ENCODE measurements at regions not wholly inside any gene's neighbourhood (a gene's known extent, or its start where the extent isn't known, plus 50 kb on each side); places are given as distances from the start of the nearest gene placed in this dataset.

DNA sequence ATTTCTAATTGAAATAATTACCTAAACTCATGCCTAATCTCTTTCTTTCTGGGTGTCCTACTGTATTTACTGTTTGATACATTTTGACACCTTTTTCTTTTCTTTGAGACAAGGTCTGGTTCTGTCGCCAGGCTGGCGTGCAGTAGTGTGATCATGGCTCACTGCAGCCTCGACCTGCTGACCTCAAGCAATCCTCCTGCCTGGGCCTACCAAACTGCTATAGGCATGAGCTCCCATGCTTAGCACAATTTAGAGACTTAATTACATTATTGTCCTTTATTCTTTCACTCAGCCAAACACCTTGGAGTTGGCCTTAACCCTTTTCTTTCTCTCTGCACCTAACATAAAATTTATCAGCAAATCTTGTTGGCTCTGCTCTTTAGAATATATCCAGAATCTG lies 139.8 kb upstream of the KIF26B start:
- Histone ChIP-seq H3K9me2 (ENCODE audit: insufficient read depth) (no peaks in the 10 kb centered on the region), H3K4me1 (ENCODE audit: insufficient read depth) (peaks cover 11% of the 10 kb centered on the region; the same call in 1 of the 2 replicates), H3K4me2 (no peak overlapping the region), H3K36me3 (ENCODE audit: insufficient read depth) (no peaks in the 10 kb centered on the region), H2AFZ (no peak overlapping the region), H3F3A (replicated peaks; ENCODE audit: low read depth) (no peaks in the 10 kb centered on the region), H3K27me3 (ENCODE audit: insufficient read depth) (no peaks in the 10 kb centered on the region), H4K20me1 (replicated peaks; ENCODE audit: insufficient read depth) (no peaks in the 10 kb centered on the region), H3K27ac (ENCODE audit: low read depth) (no peak overlapping the region), H3K4me3 (no peak overlapping the region), H3K79me2 (replicated peaks; ENCODE audit: insufficient read depth) (peaks cover 3% of the 10 kb centered on the region; the same call in 1 of the 2 replicates)
- no peaks in the 10 kb centered on the region for H3K9me3 Mint-ChIP-seq
- TF ChIP-seq STAT1 (IDR thresholded peaks at IDR 0.05; ENCODE audit: unreplicated experiment) (no peak), ZNF331 (CRISPR knock-in tag; IDR thresholded peaks at IDR 0.05; ENCODE audit: low read depth) (no peak), NANOG (IDR thresholded peaks at IDR 0.05; ENCODE audit: borderline replicate concordance) (no peak), POLR2AphosphoS5 (IDR thresholded peaks at IDR 0.05; ENCODE audit: low read depth) (no peak), EZH2phosphoT487 (IDR thresholded peaks at IDR 0.05; ENCODE audit: unreplicated experiment) (no peak)
- TF ChIP-seq, protein P1, sequence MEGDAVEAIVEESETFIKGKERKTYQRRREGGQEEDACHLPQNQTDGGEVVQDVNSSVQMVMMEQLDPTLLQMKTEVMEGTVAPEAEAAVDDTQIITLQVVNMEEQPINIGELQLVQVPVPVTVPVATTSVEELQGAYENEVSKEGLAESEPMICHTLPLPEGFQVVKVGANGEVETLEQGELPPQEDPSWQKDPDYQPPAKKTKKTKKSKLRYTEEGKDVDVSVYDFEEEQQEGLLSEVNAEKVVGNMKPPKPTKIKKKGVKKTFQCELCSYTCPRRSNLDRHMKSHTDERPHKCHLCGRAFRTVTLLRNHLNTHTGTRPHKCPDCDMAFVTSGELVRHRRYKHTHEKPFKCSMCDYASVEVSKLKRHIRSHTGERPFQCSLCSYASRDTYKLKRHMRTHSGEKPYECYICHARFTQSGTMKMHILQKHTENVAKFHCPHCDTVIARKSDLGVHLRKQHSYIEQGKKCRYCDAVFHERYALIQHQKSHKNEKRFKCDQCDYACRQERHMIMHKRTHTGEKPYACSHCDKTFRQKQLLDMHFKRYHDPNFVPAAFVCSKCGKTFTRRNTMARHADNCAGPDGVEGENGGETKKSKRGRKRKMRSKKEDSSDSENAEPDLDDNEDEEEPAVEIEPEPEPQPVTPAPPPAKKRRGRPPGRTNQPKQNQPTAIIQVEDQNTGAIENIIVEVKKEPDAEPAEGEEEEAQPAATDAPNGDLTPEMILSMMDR (conservative IDR thresholded peaks at IDR 0.05; ENCODE audit: low read depth in 2 of 2): no peak
- H3K4me1 Mint-ChIP-seq: peaks cover 15% of the 10 kb centered on the region
- ATAC-seq (no peak), DNase-seq (ENCODE audit: low spot score) (no peak)
- H3K27me3 Mint-ChIP-seq (ENCODE audit: insufficient read depth, low read depth, poor library complexity): peaks cover 4% of the 10 kb centered on the region
- H3K36me3 Mint-ChIP-seq (ENCODE audit: low read depth): 0 out of 3 replicates have a peak, but pooled peaks cover 3% of the 10 kb centered on the region
- no peak overlapping the region for H3K27ac Mint-ChIP-seq
- H3K4me3 Mint-ChIP-seq: no peak overlapping the region

DNA sequence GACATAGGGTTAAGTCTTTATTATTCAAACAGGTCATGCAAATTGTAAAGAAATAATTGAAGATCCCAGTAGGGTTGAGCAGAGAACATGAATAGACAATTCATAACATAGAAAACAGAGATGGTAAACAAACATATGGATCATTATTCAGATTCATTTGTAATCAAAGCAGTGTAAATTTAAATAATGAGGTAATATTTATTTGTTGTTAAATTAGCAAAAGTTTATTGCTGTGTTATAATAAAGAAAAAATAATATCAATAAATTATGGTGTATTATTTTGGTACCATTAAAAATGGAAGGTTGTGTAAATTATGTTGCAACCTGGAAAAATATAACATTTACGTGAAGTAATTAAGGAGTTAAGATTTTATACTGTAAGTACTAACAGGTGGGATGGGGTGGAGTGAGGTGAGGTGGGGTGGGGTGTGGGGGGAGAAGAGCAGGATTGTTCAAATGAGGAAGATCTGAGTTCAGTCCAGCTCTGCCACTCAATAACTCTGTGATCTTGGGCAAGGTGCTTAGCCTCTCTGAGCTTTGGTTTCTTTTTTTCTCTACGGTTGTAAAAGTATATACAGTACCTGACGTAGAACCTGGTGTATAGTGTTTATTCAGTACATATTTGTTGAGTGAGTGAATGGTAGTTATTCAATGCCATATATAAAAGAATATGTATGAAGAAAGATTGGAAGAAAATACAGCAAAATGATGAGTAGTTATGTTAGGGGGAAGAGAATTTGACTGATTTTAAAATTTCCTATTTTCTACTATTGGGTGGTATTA lies 140.3 kb upstream of the KIF26B start:
- Mint-ChIP-seq H3K27me3 (ENCODE audit: insufficient read depth, low read depth, poor library complexity) (peaks cover 4% of the 10 kb centered on the region), H3K27ac (no peak overlapping the region), H3K9me3 (no peaks in the 10 kb centered on the region)
- TF ChIP-seq STAT1 (IDR thresholded peaks at IDR 0.05; ENCODE audit: unreplicated experiment): no peak
- no peak for TF ChIP-seq ZNF331 (CRISPR knock-in tag; IDR thresholded peaks at IDR 0.05; ENCODE audit: low read depth)
- TF ChIP-seq EZH2phosphoT487 (IDR thresholded peaks at IDR 0.05; ENCODE audit: unreplicated experiment): no peak
- no peak for TF ChIP-seq EZH2 (IDR thresholded peaks at IDR 0.05; ENCODE audit: low read depth, unreplicated experiment)
- TF ChIP-seq POLR2AphosphoS5 (IDR thresholded peaks at IDR 0.05; ENCODE audit: low read depth): no peak
- TF ChIP-seq, protein P1 (conservative IDR thresholded peaks at IDR 0.05; ENCODE audit: low read depth in 2 of 2): no peak
- TF ChIP-seq, protein P2, sequence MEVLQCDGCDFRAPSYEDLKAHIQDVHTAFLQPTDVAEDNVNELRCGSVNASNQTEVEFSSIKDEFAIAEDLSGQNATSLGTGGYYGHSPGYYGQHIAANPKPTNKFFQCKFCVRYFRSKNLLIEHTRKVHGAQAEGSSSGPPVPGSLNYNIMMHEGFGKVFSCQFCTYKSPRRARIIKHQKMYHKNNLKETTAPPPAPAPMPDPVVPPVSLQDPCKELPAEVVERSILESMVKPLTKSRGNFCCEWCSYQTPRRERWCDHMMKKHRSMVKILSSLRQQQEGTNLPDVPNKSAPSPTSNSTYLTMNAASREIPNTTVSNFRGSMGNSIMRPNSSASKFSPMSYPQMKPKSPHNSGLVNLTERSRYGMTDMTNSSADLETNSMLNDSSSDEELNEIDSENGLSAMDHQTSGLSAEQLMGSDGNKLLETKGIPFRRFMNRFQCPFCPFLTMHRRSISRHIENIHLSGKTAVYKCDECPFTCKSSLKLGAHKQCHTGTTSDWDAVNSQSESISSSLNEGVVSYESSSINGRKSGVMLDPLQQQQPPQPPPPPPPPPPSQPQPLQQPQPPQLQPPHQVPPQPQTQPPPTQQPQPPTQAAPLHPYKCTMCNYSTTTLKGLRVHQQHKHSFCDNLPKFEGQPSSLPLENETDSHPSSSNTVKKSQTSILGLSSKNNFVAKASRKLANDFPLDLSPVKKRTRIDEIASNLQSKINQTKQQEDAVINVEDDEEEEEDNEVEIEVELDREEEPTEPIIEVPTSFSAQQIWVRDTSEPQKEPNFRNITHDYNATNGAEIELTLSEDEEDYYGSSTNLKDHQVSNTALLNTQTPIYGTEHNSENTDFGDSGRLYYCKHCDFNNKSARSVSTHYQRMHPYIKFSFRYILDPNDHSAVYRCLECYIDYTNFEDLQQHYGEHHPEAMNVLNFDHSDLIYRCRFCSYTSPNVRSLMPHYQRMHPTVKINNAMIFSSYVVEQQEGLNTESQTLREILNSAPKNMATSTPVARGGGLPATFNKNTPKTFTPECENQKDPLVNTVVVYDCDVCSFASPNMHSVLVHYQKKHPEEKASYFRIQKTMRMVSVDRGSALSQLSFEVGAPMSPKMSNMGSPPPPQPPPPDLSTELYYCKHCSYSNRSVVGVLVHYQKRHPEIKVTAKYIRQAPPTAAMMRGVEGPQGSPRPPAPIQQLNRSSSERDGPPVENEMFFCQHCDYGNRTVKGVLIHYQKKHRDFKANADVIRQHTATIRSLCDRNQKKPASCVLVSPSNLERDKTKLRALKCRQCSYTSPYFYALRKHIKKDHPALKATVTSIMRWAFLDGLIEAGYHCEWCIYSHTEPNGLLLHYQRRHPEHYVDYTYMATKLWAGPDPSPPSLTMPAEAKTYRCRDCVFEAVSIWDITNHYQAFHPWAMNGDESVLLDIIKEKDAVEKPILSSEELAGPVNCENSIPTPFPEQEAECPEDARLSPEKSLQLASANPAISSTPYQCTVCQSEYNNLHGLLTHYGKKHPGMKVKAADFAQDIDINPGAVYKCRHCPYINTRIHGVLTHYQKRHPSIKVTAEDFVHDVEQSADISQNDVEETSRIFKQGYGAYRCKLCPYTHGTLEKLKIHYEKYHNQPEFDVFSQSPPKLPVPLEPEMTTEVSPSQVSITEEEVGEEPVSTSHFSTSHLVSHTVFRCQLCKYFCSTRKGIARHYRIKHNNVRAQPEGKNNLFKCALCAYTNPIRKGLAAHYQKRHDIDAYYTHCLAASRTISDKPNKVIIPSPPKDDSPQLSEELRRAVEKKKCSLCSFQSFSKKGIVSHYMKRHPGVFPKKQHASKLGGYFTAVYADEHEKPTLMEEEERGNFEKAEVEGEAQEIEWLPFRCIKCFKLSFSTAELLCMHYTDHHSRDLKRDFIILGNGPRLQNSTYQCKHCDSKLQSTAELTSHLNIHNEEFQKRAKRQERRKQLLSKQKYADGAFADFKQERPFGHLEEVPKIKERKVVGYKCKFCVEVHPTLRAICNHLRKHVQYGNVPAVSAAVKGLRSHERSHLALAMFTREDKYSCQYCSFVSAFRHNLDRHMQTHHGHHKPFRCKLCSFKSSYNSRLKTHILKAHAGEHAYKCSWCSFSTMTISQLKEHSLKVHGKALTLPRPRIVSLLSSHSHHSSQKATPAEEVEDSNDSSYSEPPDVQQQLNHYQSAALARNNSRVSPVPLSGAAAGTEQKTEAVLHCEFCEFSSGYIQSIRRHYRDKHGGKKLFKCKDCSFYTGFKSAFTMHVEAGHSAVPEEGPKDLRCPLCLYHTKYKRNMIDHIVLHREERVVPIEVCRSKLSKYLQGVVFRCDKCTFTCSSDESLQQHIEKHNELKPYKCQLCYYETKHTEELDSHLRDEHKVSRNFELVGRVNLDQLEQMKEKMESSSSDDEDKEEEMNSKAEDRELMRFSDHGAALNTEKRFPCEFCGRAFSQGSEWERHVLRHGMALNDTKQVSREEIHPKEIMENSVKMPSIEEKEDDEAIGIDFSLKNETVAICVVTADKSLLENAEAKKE (CRISPR knock-in tag; IDR thresholded peaks at IDR 0.05): no peak
- no peak for TF ChIP-seq CREB1 (CRISPR knock-in tag; IDR thresholded peaks at IDR 0.05; ENCODE audit: low read depth)
- no peak for TF ChIP-seq NANOG (IDR thresholded peaks at IDR 0.05; ENCODE audit: borderline replicate concordance)

More for the DNA sequence above, 140.3 kb upstream of the KIF26B start:
- no peak overlapping the region for H2AFZ ChIP-seq
- no peaks in the 10 kb centered on the region for H3K27me3 ChIP-seq (ENCODE audit: insufficient read depth)
- no peak overlapping the region for H3K4me3 Mint-ChIP-seq
- peaks cover 11% of the 10 kb centered on the region; the same call in 1 of the 2 replicates for H3K4me1 ChIP-seq (ENCODE audit: insufficient read depth)
- H3K79me2 ChIP-seq (replicated peaks; ENCODE audit: insufficient read depth): peaks cover 3% of the 10 kb centered on the region; the same call in 1 of the 2 replicates
- no peaks in the 10 kb centered on the region for H3K36me3 ChIP-seq (ENCODE audit: insufficient read depth)
- no peak for ATAC-seq
- H3K27ac ChIP-seq (ENCODE audit: low read depth): no peak overlapping the region
- no peak overlapping the region for H3K4me2 ChIP-seq
- no peak for DNase-seq (ENCODE audit: low spot score)
- H3K9me2 ChIP-seq (ENCODE audit: insufficient read depth): no peaks in the 10 kb centered on the region
- no peak overlapping the region for H3K4me3 ChIP-seq
- H4K20me1 ChIP-seq (replicated peaks; ENCODE audit: insufficient read depth): no peaks in the 10 kb centered on the region
- H3F3A ChIP-seq (replicated peaks; ENCODE audit: low read depth): no peaks in the 10 kb centered on the region
- H3K36me3 Mint-ChIP-seq (ENCODE audit: low read depth): 0 out of 3 replicates have a peak, but pooled peaks cover 3% of the 10 kb centered on the region
- H3K4me1 Mint-ChIP-seq: peaks cover 15% of the 10 kb centered on the region
